ENCODE measurements at regions not wholly inside any gene's neighbourhood (a gene's known extent, or its start where the extent isn't known, plus 50 kb on each side); places are given as distances from the start of the nearest gene placed in this dataset.

DNA sequence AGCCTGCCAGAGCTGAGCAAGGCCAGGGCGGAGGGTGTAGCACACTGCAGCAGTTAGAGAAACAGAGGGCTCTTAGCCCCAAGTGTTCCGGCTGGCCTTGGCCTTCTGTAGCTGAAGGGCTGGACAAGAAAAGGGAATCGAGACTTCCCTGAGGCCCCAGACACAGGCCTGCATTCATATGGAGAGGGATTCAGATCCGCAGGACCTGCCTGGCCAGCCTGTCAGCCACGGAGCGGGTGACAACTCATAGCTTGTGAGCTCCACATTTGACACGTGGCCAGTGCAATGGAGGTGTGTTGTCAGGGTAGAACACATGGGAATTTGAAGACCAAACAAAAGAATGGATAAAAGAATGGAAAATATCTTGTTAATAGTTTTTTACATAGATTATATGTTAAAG is 182.2 kb upstream of the GSC start:
- TF ChIP-seq, protein P1, sequence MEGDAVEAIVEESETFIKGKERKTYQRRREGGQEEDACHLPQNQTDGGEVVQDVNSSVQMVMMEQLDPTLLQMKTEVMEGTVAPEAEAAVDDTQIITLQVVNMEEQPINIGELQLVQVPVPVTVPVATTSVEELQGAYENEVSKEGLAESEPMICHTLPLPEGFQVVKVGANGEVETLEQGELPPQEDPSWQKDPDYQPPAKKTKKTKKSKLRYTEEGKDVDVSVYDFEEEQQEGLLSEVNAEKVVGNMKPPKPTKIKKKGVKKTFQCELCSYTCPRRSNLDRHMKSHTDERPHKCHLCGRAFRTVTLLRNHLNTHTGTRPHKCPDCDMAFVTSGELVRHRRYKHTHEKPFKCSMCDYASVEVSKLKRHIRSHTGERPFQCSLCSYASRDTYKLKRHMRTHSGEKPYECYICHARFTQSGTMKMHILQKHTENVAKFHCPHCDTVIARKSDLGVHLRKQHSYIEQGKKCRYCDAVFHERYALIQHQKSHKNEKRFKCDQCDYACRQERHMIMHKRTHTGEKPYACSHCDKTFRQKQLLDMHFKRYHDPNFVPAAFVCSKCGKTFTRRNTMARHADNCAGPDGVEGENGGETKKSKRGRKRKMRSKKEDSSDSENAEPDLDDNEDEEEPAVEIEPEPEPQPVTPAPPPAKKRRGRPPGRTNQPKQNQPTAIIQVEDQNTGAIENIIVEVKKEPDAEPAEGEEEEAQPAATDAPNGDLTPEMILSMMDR (conservative IDR thresholded peaks at IDR 0.05; ENCODE audit: low read depth, low read length): no peak
- no peak for DNase-seq (ENCODE audit: low read depth)
- H3K4me3 ChIP-seq (ENCODE audit: low read length): no peak overlapping the region

DNA sequence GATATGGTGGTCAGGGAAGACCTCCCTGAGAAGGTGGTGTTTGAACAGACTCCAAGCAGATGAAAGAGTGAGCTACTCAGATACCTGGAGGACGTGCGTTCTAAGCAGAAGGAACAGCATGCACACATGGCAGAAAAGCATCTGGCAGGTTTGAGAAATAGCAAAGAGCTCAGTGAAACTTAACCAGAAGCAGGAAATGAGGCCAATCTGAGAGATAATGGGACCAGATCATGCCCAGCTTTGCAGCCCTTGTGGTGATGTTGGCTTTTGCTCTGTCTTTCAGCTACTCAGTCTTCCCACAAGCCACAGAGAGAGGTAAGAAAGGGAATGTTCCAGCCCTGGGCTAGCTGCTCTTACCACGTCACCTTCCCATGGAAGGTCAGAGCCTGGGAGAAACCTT is 176.3 kb upstream of the GSC start:
- H3K4me3 ChIP-seq (ENCODE audit: low read length): no peak overlapping the region
- no peak for DNase-seq (ENCODE audit: low read depth)
- TF ChIP-seq, protein P1 (conservative IDR thresholded peaks at IDR 0.05; ENCODE audit: low read depth, low read length): no peak

- TF ChIP-seq, protein P1 (conservative IDR thresholded peaks at IDR 0.05; ENCODE audit: low read depth, low read length): no peak
- H3K4me3 ChIP-seq (ENCODE audit: low read length): no peak overlapping the region
- DNase-seq (ENCODE audit: low read depth): no peak
These were observed 175.7 kb upstream of the GSC start for GRCh38 chr14:94945615-94946014.

DNA sequence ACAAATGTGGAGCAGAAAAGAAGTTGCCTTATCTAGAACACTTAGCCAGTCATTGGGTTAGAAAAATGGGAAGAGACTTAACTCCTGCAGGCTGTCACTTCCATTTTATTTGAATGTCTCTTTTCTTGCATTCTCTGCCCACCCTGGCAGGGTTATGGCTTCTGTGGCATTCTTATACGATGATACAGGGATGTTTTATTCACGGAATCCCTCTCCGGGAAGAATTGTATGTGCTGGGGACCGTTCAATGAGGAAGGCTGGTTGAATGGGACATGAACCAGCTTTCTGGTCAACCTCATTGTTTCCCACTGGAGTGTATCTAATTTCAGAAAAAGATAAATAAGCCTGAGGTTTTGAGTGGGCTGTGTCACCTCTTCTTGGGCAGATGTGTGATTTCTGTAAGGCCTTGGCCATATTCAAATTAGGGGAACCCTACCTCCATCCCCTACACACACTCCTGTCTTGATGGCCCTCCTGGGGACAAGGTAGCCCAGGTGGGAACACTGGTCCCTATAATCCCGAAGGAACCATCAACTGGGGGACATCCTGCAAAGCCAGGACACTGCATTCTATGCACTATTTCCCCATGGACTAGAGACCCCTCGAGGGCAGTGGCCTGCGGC is 174.8 kb upstream of the GSC start:
- DNase-seq (ENCODE audit: low read depth): no peak
- TF ChIP-seq, protein P1 (conservative IDR thresholded peaks at IDR 0.05; ENCODE audit: low read depth, low read length): no peak
- H3K4me3 ChIP-seq (ENCODE audit: low read length): no peak overlapping the region

GRCh38 chr14:94942601-94943000 is 172.7 kb upstream of the GSC start:
- H3K4me3 ChIP-seq (ENCODE audit: low read length): no peak overlapping the region
- no peak for DNase-seq (ENCODE audit: low read depth)
- TF ChIP-seq, protein P1 (conservative IDR thresholded peaks at IDR 0.05; ENCODE audit: low read depth, low read length): no peak

DNA sequence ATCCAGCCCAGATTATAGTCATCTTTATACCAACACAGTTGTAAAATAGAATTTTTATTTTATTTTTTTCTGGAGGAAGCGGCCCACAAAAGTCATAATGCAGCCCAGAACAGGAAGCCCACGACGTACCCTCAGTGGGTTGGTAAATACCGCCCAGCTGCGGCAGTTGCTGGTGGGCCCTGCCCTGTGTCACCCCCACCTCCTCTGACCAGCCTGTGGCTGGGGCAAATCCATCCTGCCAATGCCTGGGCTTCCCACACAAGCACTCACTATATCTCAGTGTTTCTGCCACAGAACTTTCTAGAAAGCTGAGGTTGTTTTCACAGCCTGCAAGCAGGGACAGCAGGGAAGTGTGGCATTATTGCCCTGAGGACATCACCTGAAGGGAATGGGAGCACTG is 171.4 kb upstream of the GSC start:
- no peak overlapping the region for H3K4me3 ChIP-seq (ENCODE audit: low read length)
- TF ChIP-seq, protein P1 (conservative IDR thresholded peaks at IDR 0.05; ENCODE audit: low read depth, low read length): no peak
- no peak for DNase-seq (ENCODE audit: low read depth)

DNA sequence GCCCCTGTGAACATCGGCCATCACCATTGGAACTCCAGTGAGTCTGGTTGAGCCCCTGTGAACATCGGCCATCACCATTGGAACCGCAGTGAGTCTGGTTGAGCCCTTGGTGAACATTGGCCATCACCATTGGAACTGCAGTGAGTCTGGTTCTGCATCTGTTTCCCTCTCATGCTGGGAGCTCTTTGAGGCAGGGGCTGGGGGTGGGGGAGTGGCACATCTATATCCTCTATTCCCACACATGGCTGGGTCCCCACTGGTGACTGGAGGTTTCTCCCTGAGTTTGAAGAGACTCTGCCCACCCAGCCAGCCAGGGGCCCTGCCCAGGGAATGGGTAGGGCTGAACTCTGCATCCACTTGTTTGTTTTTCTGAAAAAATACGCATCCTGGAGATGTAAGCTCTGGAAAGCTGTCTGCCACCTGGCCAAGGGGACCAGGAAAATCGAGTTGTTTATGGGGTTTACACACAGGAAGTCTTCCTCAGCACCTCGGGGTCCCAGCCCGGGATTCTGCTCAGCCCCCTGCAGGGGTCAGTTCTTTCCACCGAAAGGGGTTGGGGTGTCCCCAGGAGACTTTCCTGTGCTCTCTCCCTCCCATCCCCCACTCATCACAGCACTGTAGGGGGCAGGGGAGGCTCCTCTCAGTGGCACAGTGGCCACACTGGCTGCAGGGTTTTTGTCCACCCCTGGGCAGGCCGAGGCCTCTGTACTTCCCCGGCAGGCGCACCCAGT is 170.5 kb upstream of the GSC start:
- TF ChIP-seq, protein P1 (conservative IDR thresholded peaks at IDR 0.05; ENCODE audit: low read depth, low read length): no peak
- DNase-seq (ENCODE audit: low read depth): no peak
- H3K4me3 ChIP-seq (ENCODE audit: low read length): no peak overlapping the region

Data from retinal pigment epithelial cell (primary cell).